H1 (cell line): ENCODE measurements at regions not wholly inside any gene's neighbourhood (a gene's known extent, or its start where the extent isn't known, plus 50 kb on each side); places are given as distances from the start of the nearest gene placed in this dataset.
A peak's percentile ranks its signal among the peaks of the same experiment; 100 is the strongest.
"Not testable (repeated sequence)": the region's sequence is repeated elsewhere in the genome, so short reads cannot be mapped to it uniquely, and the experiment has no call there.

ENCODE experiments used
- CTCF ChIA-PET: fragments of 300-600 bp; sonication (Branson Sonifier 250); formaldehyde crosslinking; loops from one replicate; lab custom pipeline; 2021; ENCODE audit not compliant: partially characterized antibody; lab: Charles Lee
- POLR2A ChIA-PET: fragments of 300-600 bp; sonication (Branson Sonifier 250); formaldehyde crosslinking; loops from one replicate; lab custom pipeline; 2021; ENCODE audit warnings: inconsistent platforms; ENCODE audit not compliant: partially characterized antibody; lab: Charles Lee
- DNase-seq, 2 experiments: peaks; one replicate each; pipeline versions ENCODE4 v3.0.0 to v3.0.0-alpha.2; 2010 to 2022; ENCODE audit warnings: low spot score in 2 of 2, low read depth in 1 of 2, mixed read lengths in 1 of 2
- FAIRE-seq: peaks from 2 replicates; lab custom pipeline; 2011; peaks lifted over from hg19 to GRCh38; lab: Jason Lieb, UNC
- H2AFZ ChIP-seq: 2 replicates; pipeline ENCODE4 v1.8.1; 2012; ENCODE audit warnings: low read length, inconsistent platforms
- H2AK5ac ChIP-seq: 2 replicates; pipeline ENCODE4 v1.6.1; 2013; ENCODE audit warnings: low read depth, low read length
- H2BK120ac ChIP-seq: replicated peaks from 2 replicates; pipeline ENCODE3; 2013; ENCODE audit warnings: low read depth, low read length, inconsistent platforms
- H2BK12ac ChIP-seq: 2 replicates; pipeline ENCODE4 v1.6.1; 2013; ENCODE audit warnings: low read depth, low read length
- H2BK15ac ChIP-seq: 2 replicates; pipeline ENCODE4 v1.6.1; 2013; ENCODE audit warnings: low read length
- H2BK20ac ChIP-seq: 2 replicates; pipeline ENCODE4 v1.6.1; 2013; ENCODE audit warnings: low read length
- H2BK5ac ChIP-seq: 2 replicates; pipeline ENCODE4 v1.6.1; 2013; ENCODE audit warnings: low read depth, low read length
- H3K14ac ChIP-seq: 2 replicates; pipeline ENCODE4 v1.6.1; 2013; ENCODE audit warnings: inconsistent platforms; ENCODE audit not compliant: insufficient read length
- H3K18ac ChIP-seq: 2 replicates; pipeline ENCODE4 v1.6.1; 2013; ENCODE audit warnings: low read length; ENCODE audit errors: extremely low read depth
- H3K23ac ChIP-seq: 2 replicates; pipeline ENCODE4 v1.6.1; 2013; ENCODE audit warnings: inconsistent platforms; ENCODE audit not compliant: insufficient read length
- H3K23me2 ChIP-seq: 2 replicates; pipeline ENCODE4 v1.6.1; 2013; ENCODE audit warnings: low read depth, low read length
- H3K27ac ChIP-seq: 2 replicates; pipeline ENCODE4 v1.6.1; 2011; ENCODE audit warnings: low read depth, low read length, inconsistent platforms
- H3K27me3 ChIP-seq, 4 experiments: replicated peaks in 1 of 4; 1 replicate in 1 of 4; 2 replicates in 3 of 4; pipeline versions ENCODE4 v1.6.1 to v1.8.1; 2011 to 2013; ENCODE audit warnings: low read length in 3 of 4, mild to moderate bottlenecking in 3 of 4, inconsistent platforms in 2 of 4, mixed read lengths in 2 of 4, moderate library complexity in 1 of 4; ENCODE audit not compliant: control insufficient read depth in 3 of 4, insufficient read depth in 3 of 4; ENCODE audit errors: extremely low read depth in 1 of 4
- H3K36me3 ChIP-seq, 4 experiments: 2 replicates each; pipeline versions ENCODE4 v1.6.1 to v1.8.1; 2011 to 2013; ENCODE audit warnings: mild to moderate bottlenecking in 4 of 4, low read length in 3 of 4, moderate library complexity in 2 of 4, control low read depth in 1 of 4, inconsistent platforms in 1 of 4; ENCODE audit not compliant: insufficient read depth in 4 of 4, control insufficient read depth in 2 of 4
- H3K4ac ChIP-seq: replicated peaks from 2 replicates; pipeline ENCODE3; 2013; ENCODE audit warnings: low read length, low read depth, mixed read lengths, inconsistent platforms; ENCODE audit not compliant: insufficient read length
- H3K4me1 ChIP-seq, 4 experiments: replicated peaks in 1 of 4; 1 replicate in 1 of 4; 2 replicates in 3 of 4; pipeline versions ENCODE4 v1.6.1 to v1.8.1; 2011 to 2013; ENCODE audit warnings: low read length in 3 of 4, inconsistent platforms in 2 of 4, mixed read lengths in 1 of 4; ENCODE audit not compliant: insufficient read depth in 4 of 4, control insufficient read depth in 3 of 4
- H3K4me2 ChIP-seq, 2 experiments: 2 replicates each; pipeline versions ENCODE4 v1.6.1 to v1.8.1; 2011 to 2013; ENCODE audit warnings: low read depth in 2 of 2, low read length in 2 of 2, control low read depth in 1 of 2, inconsistent platforms in 1 of 2, mild to moderate bottlenecking in 1 of 2; ENCODE audit not compliant: insufficient read depth in 1 of 2
- H3K4me3 ChIP-seq, 4 experiments: fragments of 200-600, 300-600 bp in 1 of 4; sonication (generic), shearing (Covaris generic), sonication (Bioruptor Twin) in 1 of 4; 2 replicates each; pipeline versions ENCODE4 v1.5.1 to v1.8.1; 2011 to 2016; ENCODE audit warnings: low read length in 4 of 4, low read depth in 3 of 4, control low read depth in 2 of 4, inconsistent platforms in 2 of 4, mild to moderate bottlenecking in 2 of 4, mixed read lengths in 1 of 4, moderate library complexity in 1 of 4; ENCODE audit not compliant: insufficient read depth in 2 of 4; ENCODE audit errors: extremely low read depth in 1 of 4
- H3K56ac ChIP-seq: replicated peaks from 2 replicates; pipeline ENCODE3; 2013; ENCODE audit warnings: low read depth, mild to moderate bottlenecking, mixed read lengths, low read length, inconsistent platforms; ENCODE audit not compliant: insufficient read length
- H3K79me1 ChIP-seq: 2 replicates; pipeline ENCODE4 v1.6.1; 2013; ENCODE audit warnings: low read depth, low read length, control low read depth
- H3K79me2 ChIP-seq, 2 experiments: 2 replicates each; pipeline versions ENCODE4 v1.6.1 to v1.8.1; 2012 to 2013; ENCODE audit warnings: low read length in 2 of 2, mild to moderate bottlenecking in 2 of 2, inconsistent platforms in 1 of 2; ENCODE audit not compliant: insufficient read depth in 2 of 2, control insufficient read depth in 1 of 2
- H3K9ac ChIP-seq, 4 experiments: replicated peaks in 1 of 4; 1 replicate in 1 of 4; 2 replicates in 3 of 4; pipeline versions ENCODE4 v1.6.1 to v1.8.1; 2011 to 2013; ENCODE audit warnings: low read depth in 3 of 4, low read length in 3 of 4, control low read depth in 2 of 4, mild to moderate bottlenecking in 2 of 4, moderate library complexity in 2 of 4, inconsistent platforms in 1 of 4; ENCODE audit errors: extremely low read depth in 1 of 4
- H3K9me3 ChIP-seq, 2 experiments: 2 replicates each; pipeline versions ENCODE4 v1.6.1 to v1.8.1; 2012 to 2013; ENCODE audit warnings: mild to moderate bottlenecking in 2 of 2, moderate library complexity in 2 of 2, control low read depth in 1 of 2, inconsistent platforms in 1 of 2, low read depth in 1 of 2, low read length in 1 of 2, mixed read lengths in 1 of 2; ENCODE audit not compliant: insufficient read depth in 2 of 2
- H4K20me1 ChIP-seq, 2 experiments: replicated peaks in 1 of 2; 2 replicates each; pipeline versions ENCODE3 to v1.8.1; 2011 to 2013; ENCODE audit warnings: inconsistent platforms in 2 of 2, low read length in 2 of 2, mild to moderate bottlenecking in 1 of 2; ENCODE audit not compliant: insufficient read depth in 2 of 2, control insufficient read depth in 1 of 2
- H4K5ac ChIP-seq: 2 replicates; pipeline ENCODE4 v1.6.1; 2013; ENCODE audit warnings: low read length, low read depth, mixed read lengths, inconsistent platforms; ENCODE audit not compliant: insufficient read length
- H4K8ac ChIP-seq: 2 replicates; pipeline ENCODE4 v1.8.0; 2013; ENCODE audit warnings: mild to moderate bottlenecking, moderate library complexity, low read length, inconsistent platforms; ENCODE audit not compliant: insufficient read depth; ENCODE audit errors: extremely low read depth
- H4K91ac ChIP-seq: replicated peaks from 2 replicates; pipeline ENCODE3; 2013; ENCODE audit warnings: low read length, mixed read lengths, inconsistent platforms; ENCODE audit not compliant: insufficient read length
- WGBS, 2 experiments: shearing (Covaris generic) in 1 of 2; methylation state at CpG; one replicate each; pipeline versions ENCODE4 v1.1.6 to v1.1.7; 2013 to 2015; ENCODE audit warnings: low lambda C conversion rate in 2 of 2, mixed read lengths in 2 of 2, inconsistent platforms in 1 of 2, low coverage in 1 of 2, missing lambda C conversion rate in 1 of 2; ENCODE audit not compliant: insufficient replicate concordance in 2 of 2, insufficient coverage in 1 of 2, insufficient read length in 1 of 2; ENCODE audit errors: extremely low coverage in 1 of 2, missing lambda C conversion rate in 1 of 2; 5-methylcytosine and 5-hydroxymethylcytosine counted together

DNA sequence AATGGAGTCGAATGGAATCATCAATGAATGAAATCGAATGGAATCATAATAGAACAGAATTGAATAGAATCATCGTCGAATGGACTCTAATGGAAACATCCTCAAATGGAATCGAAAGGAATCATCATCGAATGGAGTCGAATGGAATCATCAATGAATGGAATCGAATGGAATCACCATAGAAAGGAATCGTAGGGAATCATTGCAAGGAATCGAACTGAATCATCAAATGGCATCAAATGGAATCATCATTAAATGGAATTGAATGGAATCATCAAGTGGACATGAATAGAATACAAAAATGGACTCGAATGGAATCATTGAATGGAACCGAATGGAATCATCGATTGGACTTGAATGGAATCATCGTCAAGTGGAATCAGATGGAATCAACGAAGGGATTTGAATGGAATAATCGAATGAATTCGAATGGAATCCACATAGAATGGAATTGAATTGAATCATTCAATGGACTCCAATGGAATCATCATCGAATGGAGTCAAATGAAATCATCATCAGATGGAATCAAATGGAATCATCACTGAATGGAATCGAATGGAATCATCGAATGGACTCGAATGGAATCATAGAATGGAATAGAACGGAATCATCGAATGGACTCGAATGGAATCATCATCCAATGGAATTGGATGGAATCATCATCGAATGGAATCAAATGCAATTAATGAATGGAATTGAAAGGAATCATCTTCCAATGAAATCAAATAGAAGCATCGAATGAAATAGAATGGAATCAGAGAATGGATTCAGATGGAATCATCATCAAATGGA is 228.1 kb downstream of the SHCBP1 start:
- H4K20me1 ChIP-seq, H2BK15ac ChIP-seq: not testable (repeated sequence)

More for the DNA sequence above, 228.1 kb downstream of the SHCBP1 start:
- H2BK5ac ChIP-seq, FAIRE-seq, CTCF ChIA-PET, H2AFZ ChIP-seq, H3K79me1 ChIP-seq, H3K23me2 ChIP-seq, H4K5ac ChIP-seq, H2BK12ac ChIP-seq, H4K8ac ChIP-seq, H2BK20ac ChIP-seq, POLR2A ChIA-PET, H3K79me2 ChIP-seq, H3K4me2 ChIP-seq, H3K4me1 ChIP-seq, H2AK5ac ChIP-seq, H3K27me3 ChIP-seq, H3K4me3 ChIP-seq, H4K91ac ChIP-seq, H3K18ac ChIP-seq, H3K36me3 ChIP-seq, H3K9ac ChIP-seq, H3K27ac ChIP-seq, H2BK120ac ChIP-seq, H3K56ac ChIP-seq, H3K4ac ChIP-seq, H3K14ac ChIP-seq, H3K23ac ChIP-seq: not testable (repeated sequence)
- 86% methylated on average over 23 of the region's 26 CpGs; no CpG with 5 or more reads in 1 of the 2 experiments for whole genome bisulfite sequencing, 2 experiments
- H3K9me3 ChIP-seq = peaks cover 9 to 16% of the 10 kb centered on the region in 2 experiments; a peak in 3 of 4 replicates
- DNase-seq = peak in 1 of 2 experiments; percentile 41
